ENCODE measurements at regions not wholly inside any gene's neighbourhood (a gene's known extent, or its start where the extent isn't known, plus 50 kb on each side); places are given as distances from the start of the nearest gene placed in this dataset.

- peak; percentile 64 for DNase-seq (ENCODE audit: low read depth)
Measured at GRCh38 chr11:115578275-115578674, 74.1 kb upstream of the CADM1 start.

GRCh38 chr11:115577701-115578100, 73.5 kb upstream of the CADM1 start:
- no peak for DNase-seq (ENCODE audit: low read depth)

GRCh38 chr11:115576606-115577380, 72.6 kb upstream of the CADM1 start:
- DNase-seq (ENCODE audit: low read depth) = peak; percentile 57

GRCh38 chr11:115572551-115572950, 68.3 kb upstream of the CADM1 start:
- DNase-seq (ENCODE audit: low read depth) = no peak

GRCh38 chr11:115566180-115566764, 62.1 kb upstream of the CADM1 start:
- no peak for DNase-seq (ENCODE audit: low read depth)

GRCh38 chr11:115564851-115565250, 60.6 kb upstream of the CADM1 start:
- no peak for DNase-seq (ENCODE audit: low read depth)

GRCh38 chr11:115561116-115561515, 56.9 kb upstream of the CADM1 start:
- no peak for DNase-seq (ENCODE audit: low read depth)

- no peak for DNase-seq (ENCODE audit: low read depth)
Measured at GRCh38 chr11:115558635-115559034, 54.4 kb upstream of the CADM1 start.

- DNase-seq (ENCODE audit: low read depth) = no peak
Measured at GRCh38 chr11:115557681-115558080, 53.5 kb upstream of the CADM1 start.

- no peak for DNase-seq (ENCODE audit: low read depth)
Measured at GRCh38 chr11:115556984-115557383, 52.8 kb upstream of the CADM1 start.

- no peak for DNase-seq (ENCODE audit: low read depth)
Measured at GRCh38 chr11:115555336-115556090, 51.3 kb upstream of the CADM1 start.

Data from M059J (cell line).